Fibroblast of the aortic adventitia (primary cell): ENCODE measurements at regions not wholly inside any gene's neighbourhood (a gene's known extent, or its start where the extent isn't known, plus 50 kb on each side); places are given as distances from the start of the nearest gene placed in this dataset. TPM values are rescaled to one million over a fixed set of nuclear protein-coding genes. Genes with fewer than 3 reads are reported as not detected.

Experiments
- DNase-seq: peaks from one replicate; pipeline ENCODE4 v3.0.0-alpha.2; 2010; ENCODE audit warnings: low read depth
- H3K4me3 ChIP-seq: 2 replicates; pipeline ENCODE4 v1.5.1; 2011; ENCODE audit warnings: low read depth, mild to moderate bottlenecking, control low read depth, low read length, moderate library complexity
- CTCF ChIP-seq: IDR thresholded peaks from 2 replicates; pipeline ENCODE4 v1.5.1; 2011; ENCODE audit warnings: mild to moderate bottlenecking, low read length, control low read depth, inconsistent platforms; ENCODE audit not compliant: insufficient read depth
- small RNA-seq: library from RNA; depleted of rRNA; stranded (forward); fragments of <200 nt; gene quantifications from one replicate; pipeline ENCODE3, GENCODE V24; 2012

- no peak overlapping the region for H3K4me3 ChIP-seq
- no peak for DNase-seq
- TF ChIP-seq CTCF: no peak
These were observed 225.7 kb downstream of the KCNC2 start for GRCh38 chr12:74983917-74984316.

- no peak overlapping the region for H3K4me3 ChIP-seq
- no peak for DNase-seq
- no peak for TF ChIP-seq CTCF
These were observed 225.0 kb downstream of the KCNC2 start for GRCh38 chr12:74984631-74985030.

- no peak for TF ChIP-seq CTCF
- H3K4me3 ChIP-seq: no peak overlapping the region
- no peak for DNase-seq
These were observed 224.2 kb downstream of the KCNC2 start for GRCh38 chr12:74985293-74985985.

- TF ChIP-seq CTCF: no peak
- H3K4me3 ChIP-seq: no peak overlapping the region
- DNase-seq: no peak
These were observed 223.7 kb downstream of the KCNC2 start for GRCh38 chr12:74985986-74986319.

GRCh38 chr12:74988156-74988555 is 221.5 kb downstream of the KCNC2 start:
- no peak for DNase-seq
- TF ChIP-seq CTCF: no peak
- no peak overlapping the region for H3K4me3 ChIP-seq

Small RNAs in the stretch of these regions (small RNA-seq; reads per million reads assigned to genes)
- not detected for gene AC123904.2
